ENCODE measurements at regions not wholly inside any gene's neighbourhood (a gene's known extent, or its start where the extent isn't known, plus 50 kb on each side); places are given as distances from the start of the nearest gene placed in this dataset.

DNA sequence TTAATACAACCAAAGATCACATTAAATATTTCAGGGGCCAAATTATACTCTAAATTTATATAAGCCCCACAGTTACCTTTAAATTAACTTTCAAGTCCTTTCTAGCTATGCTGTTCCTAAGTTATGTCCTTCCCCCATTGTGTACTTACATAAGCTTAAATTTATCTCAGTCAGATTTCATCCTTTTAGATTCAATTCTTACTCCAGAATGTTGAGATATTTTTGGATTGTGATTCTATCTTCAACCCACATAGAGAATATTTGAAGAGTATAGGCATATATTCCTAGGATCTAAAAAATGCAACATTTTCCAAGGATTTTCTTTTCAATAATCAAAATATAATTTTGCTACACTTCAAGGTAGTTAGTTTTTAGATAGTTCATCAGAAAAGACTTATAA lies 242.8 kb downstream of the KCNE4 start:
- Histone ChIP-seq H3K4me2 (ENCODE audit: insufficient read depth, insufficient read length, low read length) (no peak overlapping the region), H4K8ac (replicated peaks; ENCODE audit: insufficient read length, low read depth, low read length) (no peak overlapping the region), H3K9ac (ENCODE audit: extremely low read depth, insufficient read length, low read length) (no peak overlapping the region), H2BK20ac (ENCODE audit: low read depth, low read length, poor library complexity, severe bottlenecking) (no peak overlapping the region), H3K14ac (ENCODE audit: insufficient read depth, low read length) (no peak overlapping the region), H3K27ac (ENCODE audit: insufficient read length, low read depth, low read length) (no peak overlapping the region), H2BK5ac (ENCODE audit: insufficient read length, low read length) (no peak overlapping the region), H2BK120ac (ENCODE audit: low read depth, low read length, poor library complexity, severe bottlenecking) (no peak overlapping the region), H3K79me2 (ENCODE audit: insufficient read depth, low read length) (no peaks in the 10 kb centered on the region), H3K79me1 (ENCODE audit: insufficient read depth, low read depth, low read length, poor library complexity, severe bottlenecking) (no peaks in the 10 kb centered on the region), H3K23ac (ENCODE audit: insufficient read length, low read depth, low read length) (no peak overlapping the region), H2BK12ac (ENCODE audit: insufficient read length, low read depth, low read length) (no peak overlapping the region), H3K9me3 (ENCODE audit: control insufficient read depth, low read depth, low read length) (no peaks in the 10 kb centered on the region), H3K4me1 (ENCODE audit: insufficient read depth, low read length) (no peaks in the 10 kb centered on the region), H3K18ac (ENCODE audit: insufficient read length, low read depth, low read length) (no peak overlapping the region), H4K5ac (ENCODE audit: insufficient read length, low read depth, low read length) (no peak overlapping the region), H4K91ac (ENCODE audit: insufficient read length, low read depth, low read length) (no peak overlapping the region), H2AFZ (ENCODE audit: low read length) (no peak overlapping the region), H3K56ac (ENCODE audit: insufficient read length, low read depth, low read length) (no peak overlapping the region), H3T11ph (ENCODE audit: low read length) (no peak overlapping the region), H2AK5ac (ENCODE audit: insufficient read length, low read length) (no peak overlapping the region), H4K20me1 (ENCODE audit: control insufficient read depth, insufficient read depth, insufficient read length) (no peaks in the 10 kb centered on the region), H3K27me3 (ENCODE audit: insufficient read depth, low read length) (no peaks in the 10 kb centered on the region), H3K23me2 (ENCODE audit: insufficient read length, low read depth, low read length, poor library complexity, severe bottlenecking) (no peaks in the 10 kb centered on the region), H2BK15ac (ENCODE audit: low read depth, low read length) (no peak overlapping the region), H3K4ac (ENCODE audit: low read depth, low read length) (no peak overlapping the region)
- H3K4me1 Mint-ChIP-seq, result peaks cover 0 to 8% of the 10 kb centered on the region in 2 experiments; a peak in 3 of 4 replicates
- H3K9me3 Mint-ChIP-seq, result peaks cover 4 to 10% of the 10 kb centered on the region in 2 experiments; a peak in 3 of 5 replicates
- H3K27ac Mint-ChIP-seq, result no peak overlapping the region
- peaks cover 2% of the 10 kb centered on the region for H3K27me3 Mint-ChIP-seq (ENCODE audit: low read depth)
- TF ChIP-seq, protein P1, sequence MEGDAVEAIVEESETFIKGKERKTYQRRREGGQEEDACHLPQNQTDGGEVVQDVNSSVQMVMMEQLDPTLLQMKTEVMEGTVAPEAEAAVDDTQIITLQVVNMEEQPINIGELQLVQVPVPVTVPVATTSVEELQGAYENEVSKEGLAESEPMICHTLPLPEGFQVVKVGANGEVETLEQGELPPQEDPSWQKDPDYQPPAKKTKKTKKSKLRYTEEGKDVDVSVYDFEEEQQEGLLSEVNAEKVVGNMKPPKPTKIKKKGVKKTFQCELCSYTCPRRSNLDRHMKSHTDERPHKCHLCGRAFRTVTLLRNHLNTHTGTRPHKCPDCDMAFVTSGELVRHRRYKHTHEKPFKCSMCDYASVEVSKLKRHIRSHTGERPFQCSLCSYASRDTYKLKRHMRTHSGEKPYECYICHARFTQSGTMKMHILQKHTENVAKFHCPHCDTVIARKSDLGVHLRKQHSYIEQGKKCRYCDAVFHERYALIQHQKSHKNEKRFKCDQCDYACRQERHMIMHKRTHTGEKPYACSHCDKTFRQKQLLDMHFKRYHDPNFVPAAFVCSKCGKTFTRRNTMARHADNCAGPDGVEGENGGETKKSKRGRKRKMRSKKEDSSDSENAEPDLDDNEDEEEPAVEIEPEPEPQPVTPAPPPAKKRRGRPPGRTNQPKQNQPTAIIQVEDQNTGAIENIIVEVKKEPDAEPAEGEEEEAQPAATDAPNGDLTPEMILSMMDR (conservative IDR thresholded peaks at IDR 0.05), result no peak
- no peak for DNase-seq
- no peak overlapping the region for H3K4me3 Mint-ChIP-seq
- H3K36me3 Mint-ChIP-seq (ENCODE audit: insufficient read depth in 1 of 3, low read depth in 3 of 3), result no peaks in the 10 kb centered on the region; a peak in 2 of 7 replicates

Measured in H9 (cell line).